ENCODE measurements at regions not wholly inside any gene's neighbourhood (a gene's known extent, or its start where the extent isn't known, plus 50 kb on each side); places are given as distances from the start of the nearest gene placed in this dataset.
"Not testable (repeated sequence)": the region's sequence is repeated elsewhere in the genome, so short reads cannot be mapped to it uniquely, and the experiment has no call there.

DNA sequence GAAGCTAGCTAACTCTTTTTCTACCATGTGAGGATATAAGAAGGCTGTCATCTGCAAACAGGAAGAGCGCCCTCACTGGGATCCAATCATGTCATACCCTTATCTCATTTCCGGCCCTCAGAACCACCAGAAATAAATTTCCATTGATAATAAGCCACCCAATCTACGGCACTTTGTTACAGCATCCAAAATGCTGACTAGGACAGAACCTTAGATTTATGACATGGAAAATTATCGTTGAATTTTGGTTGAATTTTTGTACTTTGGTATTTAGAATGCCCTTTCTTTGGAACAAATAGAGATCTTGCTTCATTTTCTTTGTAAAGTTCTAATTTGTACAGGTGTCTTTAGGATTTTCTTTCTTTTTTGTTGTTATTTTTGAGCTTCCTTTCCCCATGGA, 53.3 kb upstream of the CYLC2 start:
- no peak for DNase-seq (ENCODE audit: low spot score)

DNA sequence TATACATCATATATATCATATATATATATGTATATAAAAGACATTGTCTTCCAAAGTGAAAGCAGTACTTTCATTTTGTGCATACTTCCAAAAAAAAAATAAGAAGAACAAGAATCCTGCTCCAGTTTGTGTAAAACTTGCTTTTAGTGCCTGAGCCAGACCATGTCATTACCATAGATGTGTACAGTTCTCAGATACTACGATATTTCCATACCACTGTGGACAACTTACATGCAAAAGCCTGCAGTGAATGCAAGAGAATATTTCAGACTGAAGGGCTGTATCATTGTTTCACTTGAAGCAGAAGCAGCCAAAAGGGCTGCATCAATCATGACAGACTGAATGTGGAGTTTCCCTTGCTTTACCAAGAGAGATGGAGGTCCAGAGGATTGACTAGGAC, 72.6 kb upstream of the CYLC2 start:
- DNase-seq (ENCODE audit: low spot score): no peak

DNA sequence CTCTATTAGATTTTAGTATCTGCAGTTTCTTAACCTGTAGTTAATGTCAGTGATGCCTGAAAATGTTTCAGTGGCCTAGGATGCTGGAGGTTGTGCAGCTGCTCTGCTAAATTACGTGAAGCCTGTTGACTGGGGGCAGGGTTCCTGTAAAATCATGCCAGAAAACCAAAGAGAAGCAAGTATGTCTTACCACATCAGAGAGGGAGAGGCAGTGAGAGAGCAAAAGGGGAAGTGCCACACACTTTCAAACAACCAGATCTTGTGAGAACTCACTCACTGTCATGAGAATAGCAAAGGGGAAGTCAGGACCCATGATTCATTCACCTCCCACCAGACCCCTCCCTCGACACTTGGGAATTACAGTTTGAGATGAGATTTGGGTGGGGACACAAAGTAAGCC, 83.9 kb upstream of the CYLC2 start:
- no peak for DNase-seq (ENCODE audit: low spot score)

DNA sequence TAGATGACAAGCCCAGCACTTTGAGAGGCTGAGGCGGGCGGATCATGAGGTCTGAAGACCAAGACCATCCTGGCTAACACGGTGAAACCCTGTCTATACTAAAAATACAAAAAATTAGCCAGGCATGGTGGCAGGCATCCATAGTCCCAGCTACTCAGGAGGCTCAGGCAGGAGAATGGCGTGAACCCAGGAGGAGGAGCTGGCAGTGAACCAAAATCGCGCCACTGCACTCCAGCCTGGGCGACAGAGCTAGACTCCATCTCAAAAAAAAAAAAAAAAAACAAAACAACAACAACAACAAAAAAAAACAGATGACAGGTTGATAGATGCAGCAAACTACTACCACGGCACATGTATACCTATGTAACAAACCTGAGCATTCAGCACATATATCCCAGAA, 89.3 kb upstream of the CYLC2 start:
- DNase-seq (ENCODE audit: low spot score): not testable (repeated sequence)

DNA sequence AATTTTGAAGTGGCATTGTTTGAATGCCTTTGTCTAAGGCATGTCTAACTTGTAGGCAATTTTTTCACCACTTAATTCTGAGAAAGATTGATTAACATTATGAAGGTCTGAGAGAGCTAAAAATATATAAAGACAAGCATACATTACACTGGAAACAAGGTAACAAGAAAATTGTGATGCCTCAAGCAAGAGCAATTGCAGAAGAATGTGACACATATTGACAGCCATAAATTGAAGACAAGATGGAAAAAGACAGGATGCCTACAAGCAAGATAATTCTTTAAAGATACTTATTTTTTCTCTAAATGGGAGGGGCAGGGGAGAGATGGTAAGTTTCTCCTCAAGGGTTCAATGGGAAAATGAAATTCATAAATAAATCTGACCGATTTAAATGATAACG, 103.1 kb upstream of the CYLC2 start:
- no peak for DNase-seq (ENCODE audit: low spot score)

DNA sequence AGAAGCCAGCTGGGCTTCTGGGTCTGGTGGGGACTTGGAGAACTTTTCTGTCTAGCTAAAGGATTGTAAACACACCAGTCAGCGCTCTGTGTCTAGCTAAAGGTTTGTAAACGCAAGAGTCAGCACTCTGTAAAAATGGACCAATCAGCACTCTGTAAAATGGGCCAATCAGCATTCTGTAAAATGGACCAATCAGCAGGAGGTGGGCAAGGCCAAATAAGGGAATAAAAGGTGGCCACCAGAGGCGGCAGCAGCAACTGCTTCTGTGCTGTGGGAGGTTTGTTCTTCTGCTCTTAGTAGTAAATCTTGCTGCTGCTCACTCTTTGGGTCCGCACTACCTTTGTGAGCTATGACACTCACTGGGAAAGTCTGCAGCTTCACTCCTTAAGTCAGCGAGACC, 106.4 kb upstream of the CYLC2 start:
- not testable (repeated sequence) for DNase-seq (ENCODE audit: low spot score)

DNA sequence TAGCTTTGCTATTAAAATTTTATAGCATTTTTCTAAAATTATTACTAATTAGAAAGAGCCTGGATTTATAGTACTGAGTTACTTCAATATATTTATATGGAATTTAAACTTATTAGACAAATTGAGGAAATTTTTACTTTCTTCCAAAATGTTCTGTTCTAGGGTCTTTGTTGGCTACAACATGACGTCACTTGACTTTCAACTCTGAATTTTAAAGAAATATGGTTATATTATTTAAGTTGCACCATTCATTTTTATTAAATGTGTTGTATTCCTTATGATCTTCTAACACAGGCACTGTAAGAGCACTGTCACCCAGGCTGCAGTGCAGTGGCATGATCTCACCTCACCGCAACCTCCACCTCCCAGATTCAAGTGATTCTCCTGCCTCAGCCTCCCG, 119.4 kb upstream of the CYLC2 start:
- no peak for DNase-seq (ENCODE audit: low spot score)

DNA sequence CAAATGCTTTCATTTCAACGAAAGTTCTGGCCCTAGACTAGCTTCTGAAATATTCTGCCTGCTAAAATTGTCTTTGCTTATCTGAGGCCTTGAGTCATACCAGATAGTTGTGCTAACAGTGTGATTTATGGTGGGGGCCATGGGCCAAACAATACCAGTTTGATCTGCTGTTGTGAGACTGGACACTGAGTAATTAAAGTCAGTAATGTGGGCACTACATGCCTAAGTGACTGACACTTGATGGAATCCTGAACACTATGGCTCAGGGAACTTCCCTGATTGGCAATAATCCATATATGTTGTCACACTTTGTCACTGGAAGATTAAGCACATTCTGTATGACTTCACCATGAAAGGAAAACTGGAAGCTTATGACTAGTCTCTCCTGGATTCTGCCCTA, 127.6 kb upstream of the CYLC2 start:
- DNase-seq (ENCODE audit: low spot score): no peak

DNA sequence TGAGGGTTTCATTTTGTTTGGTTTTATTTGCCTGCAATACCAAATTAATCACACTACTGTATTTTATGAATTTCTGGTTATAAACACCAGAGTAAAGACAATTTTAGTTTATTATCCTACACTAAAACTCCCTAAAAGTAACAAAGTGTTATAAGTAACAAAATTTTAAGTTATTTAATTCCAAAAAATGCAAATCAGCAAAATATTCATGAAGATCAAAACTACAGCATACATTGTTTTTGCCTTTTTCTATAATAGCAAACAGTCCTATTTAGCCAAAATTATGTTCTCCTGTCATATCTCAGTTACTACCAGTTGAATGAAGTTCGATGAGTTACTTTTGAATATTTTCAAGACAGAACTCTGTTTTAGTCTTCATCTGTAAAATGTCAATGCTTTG, 132.7 kb upstream of the CYLC2 start:
- DNase-seq (ENCODE audit: low spot score): no peak

DNA sequence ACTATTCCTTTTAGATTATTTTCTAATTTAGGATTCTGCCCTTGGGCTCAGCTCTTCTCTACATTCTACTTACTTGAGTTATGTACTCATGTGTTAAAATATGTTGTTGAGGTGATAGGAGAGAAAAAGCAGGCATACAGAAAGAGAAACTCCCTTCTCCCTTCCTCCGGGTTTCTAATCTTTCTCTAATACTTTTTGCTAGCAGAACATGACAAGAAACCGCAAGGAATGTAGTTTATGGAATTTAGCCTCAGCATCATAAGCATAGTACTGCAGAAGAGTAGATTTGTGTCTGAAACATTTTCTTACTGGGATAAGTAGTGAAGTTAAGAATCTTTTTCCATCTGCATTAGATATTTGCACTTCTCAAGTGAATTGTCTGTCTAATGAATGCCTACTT, 139.5 kb upstream of the CYLC2 start:
- no peak for DNase-seq (ENCODE audit: low spot score)

DNA sequence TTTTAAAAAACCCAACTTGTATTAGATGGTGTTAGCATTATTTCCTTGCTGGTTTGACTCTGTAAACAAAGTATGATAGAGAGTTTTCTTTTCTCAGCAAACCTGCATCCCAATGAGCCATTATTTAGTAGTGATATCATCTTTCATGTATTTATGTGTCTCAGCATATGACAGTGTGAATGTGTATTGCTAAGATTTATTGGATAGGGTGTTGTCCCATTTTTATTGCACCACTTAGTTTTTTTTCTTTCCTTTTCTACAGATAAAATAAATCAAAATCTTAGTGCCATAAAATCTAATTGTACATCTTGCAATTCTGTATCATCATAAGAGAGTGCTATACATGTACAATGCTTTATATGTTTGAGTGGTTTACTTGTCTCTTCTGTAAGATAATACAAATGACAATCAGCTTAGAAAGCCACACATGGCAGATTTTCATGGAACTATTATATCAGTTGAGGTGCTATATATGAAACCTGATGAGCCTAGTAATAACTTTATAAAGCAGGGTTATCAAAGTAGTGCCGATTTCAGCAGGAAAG, 149.2 kb upstream of the CYLC2 start:
- no peak for DNase-seq (ENCODE audit: low spot score)

DNA sequence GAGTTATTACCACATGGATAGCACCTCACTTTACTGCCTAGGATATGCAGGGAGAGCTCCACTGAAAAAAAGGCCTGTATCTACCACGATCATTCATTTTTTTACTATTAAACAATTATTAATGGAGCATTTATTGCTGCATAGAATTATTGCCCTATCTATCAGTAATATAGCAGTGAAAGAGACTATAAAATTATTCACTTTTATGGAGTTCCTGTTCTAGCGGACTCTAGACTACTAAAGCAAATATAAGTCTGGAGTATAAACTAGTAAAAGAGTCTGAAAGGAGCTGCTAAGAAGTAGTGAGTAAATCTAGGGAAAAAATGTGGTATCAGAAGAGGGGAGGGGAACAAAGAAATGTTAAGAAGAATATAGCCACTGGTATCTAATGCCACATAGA, 150.4 kb upstream of the CYLC2 start:
- no peak for DNase-seq (ENCODE audit: low spot score)

DNA sequence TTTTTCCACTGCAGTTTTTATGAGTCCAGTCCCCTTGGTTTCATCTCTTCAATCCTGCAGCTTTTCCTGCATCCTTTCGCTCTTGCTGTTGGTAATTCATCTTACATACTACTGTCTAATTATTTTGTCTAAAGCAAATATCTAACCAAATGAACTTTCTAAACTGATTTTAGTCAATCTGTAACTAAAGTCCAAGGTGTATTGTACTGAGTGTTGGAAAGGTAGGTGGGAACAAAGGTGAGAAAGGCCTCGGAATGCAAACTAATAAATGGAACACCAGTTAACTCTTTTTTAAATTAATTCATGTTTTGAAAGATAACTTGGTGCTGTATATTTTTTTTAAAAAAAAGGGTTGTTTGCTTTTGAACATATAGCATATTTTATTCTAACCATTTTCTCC, 152.7 kb upstream of the CYLC2 start:
- DNase-seq (ENCODE audit: low spot score): no peak

DNA sequence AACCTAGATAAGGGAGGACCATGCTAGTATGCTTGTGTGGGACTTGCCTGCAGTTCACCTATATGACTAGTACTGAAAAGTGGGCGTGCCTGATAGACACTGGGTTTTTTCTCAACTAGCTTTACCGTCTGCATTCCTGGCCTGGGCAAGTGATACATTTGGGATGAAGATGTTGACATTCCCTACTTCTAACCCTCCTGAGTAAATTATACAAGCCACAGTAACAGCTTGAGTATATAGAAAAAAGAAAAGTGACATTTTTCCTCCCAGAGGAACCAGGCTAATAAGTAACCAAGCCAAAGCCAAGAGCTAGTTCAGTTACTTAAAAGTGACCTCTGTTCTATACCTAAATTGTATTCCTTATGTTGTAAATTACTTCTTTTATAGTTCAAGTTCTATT, 153.8 kb upstream of the CYLC2 start:
- DNase-seq (ENCODE audit: low spot score): no peak

DNA sequence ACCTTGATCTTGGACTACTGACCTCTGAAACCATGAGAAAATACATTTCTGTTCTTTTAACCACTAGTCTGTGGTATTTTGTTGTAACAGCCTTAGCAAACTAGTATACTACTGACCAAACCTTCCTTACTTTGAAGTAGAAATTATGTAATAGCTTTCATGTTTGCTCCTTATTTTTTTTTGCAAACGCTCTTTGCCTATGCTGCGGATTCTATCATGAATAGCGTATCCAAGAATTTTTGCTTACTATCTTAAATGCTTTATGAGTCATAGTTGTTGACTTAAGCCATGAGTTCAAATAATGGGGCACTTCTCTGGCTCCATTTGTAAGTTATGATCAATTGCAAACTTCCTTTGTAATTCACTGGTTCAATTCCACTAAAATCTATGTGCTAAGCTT, 154.8 kb upstream of the CYLC2 start:
- DNase-seq (ENCODE audit: low spot score): no peak

DNA sequence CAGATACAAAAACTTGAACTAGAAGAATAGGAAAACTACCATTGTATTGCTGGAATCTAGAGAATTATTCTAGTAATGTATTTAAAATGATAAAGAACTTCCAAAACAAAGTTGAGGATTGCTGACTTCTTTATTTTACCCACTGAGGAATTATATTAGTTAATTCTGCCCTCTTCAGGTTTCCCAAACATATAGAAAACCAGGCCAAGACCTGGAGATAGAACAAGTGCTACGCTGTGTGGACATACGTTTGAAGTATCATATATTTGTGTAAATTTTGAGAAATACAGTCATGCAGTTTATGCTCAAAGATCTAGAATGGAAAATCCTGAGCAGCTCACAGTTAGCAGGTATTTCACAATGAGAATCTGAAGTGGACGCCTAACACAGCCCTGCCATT, 162.3 kb upstream of the CYLC2 start:
- no peak for DNase-seq (ENCODE audit: low spot score)

DNA sequence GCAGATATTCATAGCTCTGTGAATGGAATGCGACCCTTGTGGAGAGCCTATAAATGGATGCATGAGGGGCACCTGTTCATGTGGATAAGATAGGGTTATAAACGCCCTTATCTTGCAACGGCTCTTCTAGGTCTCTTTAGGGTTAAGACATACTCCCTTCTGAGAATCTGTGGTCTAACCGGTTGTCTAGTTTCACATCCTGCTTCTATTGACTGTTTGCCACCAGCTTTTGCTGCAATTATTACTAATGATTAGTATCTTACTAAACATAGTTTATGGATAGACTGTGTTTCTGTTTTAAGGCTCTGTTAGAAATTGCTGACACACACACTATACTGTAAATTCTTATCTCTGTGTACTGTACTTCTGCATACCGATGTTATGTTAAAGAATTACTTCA, 198.9 kb upstream of the CYLC2 start:
- DNase-seq (ENCODE audit: low spot score): no peak

DNA sequence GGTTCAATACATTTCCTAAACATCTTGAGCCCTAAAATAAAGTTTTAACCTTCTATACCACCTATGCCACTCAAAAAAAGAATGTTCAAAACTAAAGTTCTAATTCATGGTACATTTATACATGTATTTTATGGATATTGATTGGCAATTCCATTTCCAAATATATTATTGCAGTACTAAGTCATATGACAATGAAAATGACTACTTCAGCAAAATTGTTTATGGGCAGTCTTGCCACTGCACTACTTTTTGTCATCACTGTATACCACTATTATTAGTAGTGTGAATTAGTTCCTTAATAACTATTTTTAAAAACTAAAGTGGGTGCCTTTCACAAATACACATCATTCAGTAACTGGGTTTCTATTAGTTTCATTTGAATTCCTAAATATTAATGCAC, 199.6 kb upstream of the CYLC2 start:
- no peak for DNase-seq (ENCODE audit: low spot score)

DNA sequence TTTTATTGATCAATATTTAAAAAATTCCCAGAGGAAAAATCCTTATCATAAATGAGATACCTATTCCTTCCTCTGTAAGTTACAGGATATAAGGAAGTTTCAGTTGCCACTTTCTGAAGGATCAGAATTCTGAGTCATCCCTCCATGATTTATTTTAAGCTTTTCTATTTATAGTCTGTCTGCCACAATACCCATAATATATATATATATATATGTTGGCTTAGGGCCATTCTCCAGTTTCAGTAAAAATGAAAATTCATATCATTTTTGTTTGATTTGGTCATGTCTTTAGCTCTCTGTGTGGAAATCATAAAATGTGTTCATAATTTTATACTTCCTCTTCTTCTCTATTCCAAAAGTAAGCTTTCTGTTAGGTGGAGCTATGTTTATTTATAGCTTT, 215.8 kb upstream of the CYLC2 start:
- no peak for DNase-seq (ENCODE audit: low spot score)

DNA sequence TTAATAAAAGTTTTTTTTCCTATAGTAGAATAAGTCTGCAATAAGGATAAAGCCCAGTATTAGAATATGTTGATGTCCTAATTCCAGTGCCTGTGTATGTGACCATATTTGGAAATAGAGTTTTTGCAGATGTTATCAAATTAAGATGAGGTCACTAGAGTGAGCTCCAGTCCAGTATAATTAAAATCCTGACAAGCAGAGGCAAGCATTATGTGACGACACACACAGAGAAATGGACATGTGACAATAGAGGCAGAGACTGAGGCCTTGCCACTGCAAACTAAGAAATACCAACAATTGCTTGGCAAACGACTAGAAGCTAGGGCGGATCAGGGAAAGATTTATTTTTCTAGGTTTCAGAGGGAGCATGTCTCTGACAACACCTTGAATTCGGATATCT, 216.4 kb upstream of the CYLC2 start:
- DNase-seq (ENCODE audit: low spot score): no peak

DNA sequence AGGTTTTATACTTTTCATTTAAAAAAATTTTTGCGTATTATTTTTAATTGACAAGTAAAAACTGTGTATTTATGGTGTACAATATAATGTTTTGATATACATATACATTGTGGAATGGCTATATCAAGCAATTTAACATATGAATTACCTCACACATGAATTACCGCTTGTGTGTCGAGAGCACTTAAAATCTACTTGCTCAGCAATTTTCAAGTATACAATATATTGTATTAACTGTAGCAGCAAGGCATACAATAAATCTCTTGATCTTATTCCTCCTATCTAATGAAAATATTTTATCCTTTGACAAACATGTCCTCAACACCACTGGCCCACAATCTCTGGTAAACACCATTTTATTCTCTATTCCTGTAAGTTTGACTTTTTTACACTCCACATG, 224.4 kb upstream of the CYLC2 start:
- no peak for DNase-seq (ENCODE audit: low spot score)

DNA sequence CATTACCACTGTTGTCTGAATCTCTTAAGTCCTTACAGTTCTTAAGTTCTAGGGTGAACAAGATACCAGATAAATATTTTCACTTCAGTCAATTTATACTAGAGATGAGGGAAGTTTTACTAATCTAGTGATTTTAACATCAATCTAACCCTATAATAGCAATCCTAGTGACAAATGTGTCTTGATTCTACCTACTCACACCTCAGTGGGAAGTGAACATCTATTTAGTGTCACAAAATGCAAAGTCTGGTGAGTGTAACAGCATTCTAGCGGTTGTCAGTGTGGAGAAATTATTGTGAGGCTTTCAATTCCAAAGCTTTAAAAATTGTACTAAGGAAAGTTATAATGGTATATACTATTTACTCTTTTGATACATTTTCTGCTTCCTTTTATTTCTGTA, 225.8 kb upstream of the CYLC2 start:
- DNase-seq (ENCODE audit: low spot score): no peak

DNA sequence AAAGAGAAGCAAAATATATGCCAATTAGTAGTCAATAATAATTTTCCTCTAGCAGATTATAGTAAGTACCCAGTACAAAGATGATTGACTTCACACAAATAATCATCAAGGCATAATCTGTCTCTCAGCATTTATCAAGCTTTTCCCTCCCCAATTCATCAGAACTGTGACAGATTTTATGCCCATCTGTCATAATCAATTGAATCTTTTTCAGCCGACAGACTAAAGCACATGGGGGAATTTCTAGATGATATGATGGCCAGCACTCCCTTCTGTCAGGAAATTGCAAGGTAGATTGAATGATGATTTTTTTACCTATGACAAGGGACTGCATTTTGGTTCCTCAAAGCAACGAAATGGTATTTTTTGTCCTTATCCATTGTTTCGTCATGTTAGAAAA, 227.1 kb upstream of the CYLC2 start:
- DNase-seq (ENCODE audit: low spot score): no peak

DNA sequence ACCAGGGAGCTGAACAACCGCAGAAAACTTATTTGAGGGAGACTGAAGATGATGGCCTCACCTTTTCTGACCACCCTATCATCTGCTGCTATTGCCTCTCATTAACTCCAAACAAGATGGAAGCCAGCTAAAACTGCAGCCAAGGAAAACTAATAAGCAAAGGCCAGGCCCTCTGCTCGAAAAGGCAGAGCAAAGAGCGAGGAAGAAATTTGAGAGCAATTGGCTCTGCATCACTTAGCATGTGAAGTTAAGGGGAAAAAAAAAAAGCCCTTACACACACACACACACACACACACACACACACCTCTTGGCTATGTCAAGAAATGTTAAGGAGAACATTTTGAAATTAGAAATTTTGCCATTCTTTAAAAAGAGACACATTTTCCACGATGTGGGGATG, 228.1 kb upstream of the CYLC2 start:
- DNase-seq (ENCODE audit: low spot score): no peak

DNA sequence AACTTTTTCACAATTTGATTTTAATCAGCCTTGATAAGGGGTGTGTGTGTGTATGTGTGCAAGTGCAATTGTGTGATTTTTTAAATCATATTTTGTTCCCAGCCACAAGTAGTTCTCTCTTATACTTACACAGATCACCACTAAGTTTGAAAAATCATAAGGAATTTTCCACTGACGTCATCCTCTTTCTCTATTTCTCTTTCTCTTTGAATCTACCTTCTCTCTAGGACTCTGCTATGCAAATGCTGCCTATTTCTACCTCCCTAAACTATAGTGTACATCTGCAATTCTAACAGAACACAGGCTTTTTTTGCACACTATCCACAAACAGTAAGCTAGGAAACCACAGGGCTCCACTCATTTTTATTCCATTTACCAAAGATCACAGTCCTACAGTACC, 254.6 kb upstream of the CYLC2 start:
- no peak for DNase-seq (ENCODE audit: low spot score)
